GM23338 (cell line): ENCODE measurements at regions not wholly inside any gene's neighbourhood (a gene's known extent, or its start where the extent isn't known, plus 50 kb on each side); places are given as distances from the start of the nearest gene placed in this dataset.
A peak's percentile ranks its signal among the peaks of the same experiment; 100 is the strongest.
"Not testable (repeated sequence)": the region's sequence is repeated elsewhere in the genome, so short reads cannot be mapped to it uniquely, and the experiment has no call there.

Source experiments
- ATAC-seq: fragments of 200-7000 bp; cut with Tn5 transposase; 3 replicates; pipeline ENCODE4 v1.9.1; 2020
- DNase-seq: peaks from one replicate; pipeline ENCODE4 v3.0.0-alpha.2; 2015; ENCODE audit warnings: low spot score
- H2AFZ ChIP-seq: fragments of 200-600 bp; sonication (generic); 2 replicates; pipeline ENCODE4 v1.8.0; 2016; ENCODE audit warnings: antibody characterized with exemption, mild to moderate bottlenecking, moderate library complexity
- H3F3A ChIP-seq: fragments of 200-600 bp; sonication (generic); replicated peaks from 2 replicates; pipeline ENCODE4 v1.8.0; 2017; ENCODE audit warnings: antibody characterized with exemption, mixed run types, low read depth
- H3K27ac ChIP-seq: fragments of 200-600 bp; sonication (generic); 2 replicates; pipeline ENCODE4 v1.6.1; 2016; ENCODE audit warnings: low read depth
- H3K27me3 ChIP-seq: fragments of 200-600 bp; sonication (generic); 2 replicates; pipeline ENCODE4 v1.8.0; 2016; ENCODE audit warnings: mild to moderate bottlenecking, mixed run types, moderate library complexity; ENCODE audit not compliant: insufficient read depth
- H3K36me3 ChIP-seq: fragments of 200-600 bp; sonication (generic); 2 replicates; pipeline ENCODE4 v1.8.0; 2016; ENCODE audit warnings: mild to moderate bottlenecking; ENCODE audit not compliant: insufficient read depth
- H3K4me1 ChIP-seq: fragments of 200-600 bp; sonication (generic); 2 replicates; pipeline ENCODE4 v1.8.0; 2016; ENCODE audit warnings: mild to moderate bottlenecking, moderate library complexity; ENCODE audit not compliant: insufficient read depth
- H3K4me2 ChIP-seq: fragments of 200-600 bp; sonication (generic); 2 replicates; pipeline ENCODE4 v1.7.1; 2017; ENCODE audit warnings: mixed run types
- H3K4me3 ChIP-seq: fragments of 200-600 bp; sonication (generic); 2 replicates; pipeline ENCODE4 v1.6.1; 2016; ENCODE audit warnings: mixed run types
- H3K79me2 ChIP-seq: fragments of 200-600 bp; sonication (generic); replicated peaks from 2 replicates; pipeline ENCODE4 v1.8.0; 2017; ENCODE audit warnings: mild to moderate bottlenecking; ENCODE audit not compliant: insufficient read depth
- H3K9me2 ChIP-seq: fragments of 200-600 bp; sonication (generic); 2 replicates; pipeline ENCODE4 v1.8.0; 2017; ENCODE audit not compliant: insufficient read depth
- H4K20me1 ChIP-seq: fragments of 200-600 bp; sonication (generic); replicated peaks from 2 replicates; pipeline ENCODE4 v1.8.0; 2017; ENCODE audit warnings: mild to moderate bottlenecking; ENCODE audit not compliant: insufficient read depth
- H3K27ac Mint-ChIP-seq: 2 replicates; pipeline ENCODE4 v1.8.0; 2020; ENCODE audit warnings: inconsistent platforms, mild to moderate bottlenecking, moderate library complexity, mixed read lengths
- H3K27me3 Mint-ChIP-seq: 3 replicates; pipeline ENCODE4 v1.8.0; 2022; ENCODE audit warnings: low read depth, mild to moderate bottlenecking, moderate library complexity, mixed read lengths, inconsistent platforms; ENCODE audit not compliant: insufficient read depth, poor library complexity
- H3K36me3 Mint-ChIP-seq: 3 replicates; pipeline ENCODE4 v1.8.0; 2021; ENCODE audit warnings: low read depth, mild to moderate bottlenecking, inconsistent platforms, moderate library complexity, mixed read lengths
- H3K4me1 Mint-ChIP-seq: 3 replicates; pipeline ENCODE4 v1.8.0; 2020; ENCODE audit warnings: mild to moderate bottlenecking, inconsistent platforms, mixed read lengths
- H3K4me3 Mint-ChIP-seq: 3 replicates; pipeline ENCODE4 v1.8.0; 2021; ENCODE audit warnings: moderate library complexity, mild to moderate bottlenecking, inconsistent platforms, mixed read lengths
- H3K9me3 Mint-ChIP-seq: 3 replicates; pipeline ENCODE4 v1.8.0; 2020; ENCODE audit warnings: moderate library complexity, mild to moderate bottlenecking, inconsistent platforms, mixed read lengths
- CREB1 ChIP-seq: fragments of 250-450 bp; sonication (Bioruptor Pico); IDR thresholded peaks from 2 replicates; pipeline ENCODE4 v1.5.0; 2020; ENCODE audit warnings: low read depth, mild to moderate bottlenecking, moderate library complexity
- CTCF ChIP-seq, 2 experiments: fragments of 200-600 bp in 1 of 2; sonication (generic) in 1 of 2; conservative IDR thresholded peaks; 2 replicates each; pipeline versions ENCODE4 v1.5.1 to v1.6.1; 2016 to 2017; ENCODE audit warnings: antibody characterized with exemption in 2 of 2, low read depth in 2 of 2, mild to moderate bottlenecking in 2 of 2, moderate library complexity in 1 of 2
- EZH2 ChIP-seq: fragments of 200-600 bp; sonication (generic); IDR thresholded peaks from one replicate; pipeline ENCODE4 v1.8.0; 2017; ENCODE audit warnings: antibody characterized with exemption, mild to moderate bottlenecking, low read depth; ENCODE audit not compliant: unreplicated experiment
- POLR2AphosphoS5 ChIP-seq: IDR thresholded peaks from 2 replicates; pipeline ENCODE4 v1.6.1; 2016; ENCODE audit warnings: antibody characterized with exemption, low read depth
- REST ChIP-seq: IDR thresholded peaks from one replicate; pipeline ENCODE4 v1.6.1; 2018; ENCODE audit warnings: antibody characterized with exemption; ENCODE audit not compliant: unreplicated experiment
- ZNF331 ChIP-seq: fragments of 250-450 bp; sonication (Bioruptor Pico); IDR thresholded peaks from 2 replicates; pipeline ENCODE4 v1.5.0; 2020; ENCODE audit warnings: low read depth, mild to moderate bottlenecking, moderate library complexity

- no peak for TF ChIP-seq REST
- no peak for TF ChIP-seq CTCF (conservative IDR thresholded peaks at IDR 0.05; ENCODE audit: low read depth in 2 of 2)
- no peak for TF ChIP-seq ZNF331 (CRISPR knock-in tag)
- no peak for TF ChIP-seq POLR2AphosphoS5
- no peak for TF ChIP-seq EZH2
Observed at GRCh38 chr20:53808733-53809132, 215.1 kb upstream of the ZNF217 start (continued).

GRCh38 chr20:53808302-53808701 is 214.7 kb upstream of the ZNF217 start:
- H3K9me2 ChIP-seq, H3K4me3 ChIP-seq, DNase-seq, H3K27ac Mint-ChIP-seq, H3K36me3 ChIP-seq, H3K27me3 Mint-ChIP-seq, H3K36me3 Mint-ChIP-seq, H3K79me2 ChIP-seq, H3K4me3 Mint-ChIP-seq, H4K20me1 ChIP-seq, H3K27ac ChIP-seq, ATAC-seq, H3F3A ChIP-seq, H3K9me3 Mint-ChIP-seq, H3K27me3 ChIP-seq, H3K4me2 ChIP-seq, H2AFZ ChIP-seq: not testable (repeated sequence)
- H3K4me1 ChIP-seq, result peaks cover 13% of the 10 kb centered on the region
- H3K4me1 Mint-ChIP-seq, result peaks cover 22% of the 10 kb centered on the region

GRCh38 chr20:53806683-53807401 is 213.2 kb upstream of the ZNF217 start:
- TF ChIP-seq CREB1 (CRISPR knock-in tag), result no peak
- Mint-ChIP-seq H3K36me3 (no peaks in the 10 kb centered on the region), H3K9me3 (no peaks in the 10 kb centered on the region), H3K27ac (no peak overlapping the region; the same call in 1 of the 2 replicates), H3K27me3 (peaks cover 6% of the 10 kb centered on the region), H3K4me1 (peaks cover 22% of the 10 kb centered on the region), H3K4me3 (no peak overlapping the region)
- H3F3A ChIP-seq, result no peaks in the 10 kb centered on the region
- no peak overlapping the region for H3K27ac ChIP-seq
- H3K36me3 ChIP-seq, result no peaks in the 10 kb centered on the region
- peak; percentile 58 for ATAC-seq
- no peak overlapping the region for H3K4me2 ChIP-seq
- no peaks in the 10 kb centered on the region for H4K20me1 ChIP-seq
- peaks cover 13% of the 10 kb centered on the region for H3K4me1 ChIP-seq
- peak; percentile 44 for DNase-seq
- peak overlapping the region; percentile 93 for H2AFZ ChIP-seq
- no peaks in the 10 kb centered on the region for H3K27me3 ChIP-seq
- H3K9me2 ChIP-seq, result no peaks in the 10 kb centered on the region
- H3K4me3 ChIP-seq, result no peak overlapping the region
- H3K79me2 ChIP-seq, result no peaks in the 10 kb centered on the region
